ENCODE measurements at regions not wholly inside any gene's neighbourhood (a gene's known extent, or its start where the extent isn't known, plus 50 kb on each side); places are given as distances from the start of the nearest gene placed in this dataset.

GRCh38 chr14:100425429-100425827 is 102.3 kb downstream of the SLC25A47 start:
- H3K27ac Mint-ChIP-seq (ENCODE audit: unreplicated experiment): no peak overlapping the region
- DNase-seq (ENCODE audit: low spot score): no peak
- no peaks in the 10 kb centered on the region for H3K36me3 Mint-ChIP-seq (ENCODE audit: low read depth, unreplicated experiment)
- peaks cover 3% of the 10 kb centered on the region for H3K27me3 Mint-ChIP-seq (ENCODE audit: unreplicated experiment)
- peaks cover 6% of the 10 kb centered on the region for H3K4me1 Mint-ChIP-seq (ENCODE audit: unreplicated experiment)
- no peak for TF ChIP-seq CTCF (IDR thresholded peaks at IDR 0.05; ENCODE audit: unreplicated experiment)
- no peaks in the 10 kb centered on the region for H3K9me3 Mint-ChIP-seq (ENCODE audit: unreplicated experiment)
- H3K4me3 Mint-ChIP-seq (ENCODE audit: unreplicated experiment): no peak overlapping the region

GRCh38 chr14:100426314-100426713 is 103.2 kb downstream of the SLC25A47 start:
- H3K9me3 Mint-ChIP-seq (ENCODE audit: unreplicated experiment): no peaks in the 10 kb centered on the region
- no peak for TF ChIP-seq CTCF (IDR thresholded peaks at IDR 0.05; ENCODE audit: unreplicated experiment)
- H3K27me3 Mint-ChIP-seq (ENCODE audit: unreplicated experiment): peaks cover 3% of the 10 kb centered on the region
- H3K4me3 Mint-ChIP-seq (ENCODE audit: unreplicated experiment): no peak overlapping the region
- no peak overlapping the region for H3K27ac Mint-ChIP-seq (ENCODE audit: unreplicated experiment)
- no peak for DNase-seq (ENCODE audit: low spot score)
- H3K36me3 Mint-ChIP-seq (ENCODE audit: low read depth, unreplicated experiment): no peaks in the 10 kb centered on the region
- H3K4me1 Mint-ChIP-seq (ENCODE audit: unreplicated experiment): peaks cover 6% of the 10 kb centered on the region

- no peak for TF ChIP-seq CTCF (IDR thresholded peaks at IDR 0.05; ENCODE audit: unreplicated experiment)
- Mint-ChIP-seq H3K27me3 (ENCODE audit: unreplicated experiment) (peaks cover 3% of the 10 kb centered on the region), H3K4me1 (ENCODE audit: unreplicated experiment) (peaks cover 6% of the 10 kb centered on the region), H3K4me3 (ENCODE audit: unreplicated experiment) (no peak overlapping the region), H3K27ac (ENCODE audit: unreplicated experiment) (no peak overlapping the region), H3K9me3 (ENCODE audit: unreplicated experiment) (no peaks in the 10 kb centered on the region), H3K36me3 (ENCODE audit: low read depth, unreplicated experiment) (no peaks in the 10 kb centered on the region)
- DNase-seq (ENCODE audit: low spot score): no peak
Observed at GRCh38 chr14:100427166-100427565, 104.0 kb downstream of the SLC25A47 start.

GRCh38 chr14:100428727-100429126 is 105.6 kb downstream of the SLC25A47 start:
- no peak overlapping the region for H3K27ac Mint-ChIP-seq (ENCODE audit: unreplicated experiment)
- H3K4me3 Mint-ChIP-seq (ENCODE audit: unreplicated experiment): no peak overlapping the region
- H3K27me3 Mint-ChIP-seq (ENCODE audit: unreplicated experiment): peaks cover 3% of the 10 kb centered on the region
- H3K36me3 Mint-ChIP-seq (ENCODE audit: low read depth, unreplicated experiment): no peaks in the 10 kb centered on the region
- no peaks in the 10 kb centered on the region for H3K9me3 Mint-ChIP-seq (ENCODE audit: unreplicated experiment)
- peaks cover 6% of the 10 kb centered on the region for H3K4me1 Mint-ChIP-seq (ENCODE audit: unreplicated experiment)
- TF ChIP-seq CTCF (IDR thresholded peaks at IDR 0.05; ENCODE audit: unreplicated experiment): no peak
- DNase-seq (ENCODE audit: low spot score): no peak

- DNase-seq (ENCODE audit: low spot score): no peak
- Mint-ChIP-seq H3K27me3 (ENCODE audit: unreplicated experiment) (peaks cover 3% of the 10 kb centered on the region), H3K27ac (ENCODE audit: unreplicated experiment) (no peak overlapping the region), H3K9me3 (ENCODE audit: unreplicated experiment) (no peaks in the 10 kb centered on the region), H3K36me3 (ENCODE audit: low read depth, unreplicated experiment) (no peaks in the 10 kb centered on the region), H3K4me3 (ENCODE audit: unreplicated experiment) (no peak overlapping the region), H3K4me1 (ENCODE audit: unreplicated experiment) (peaks cover 6% of the 10 kb centered on the region)
- no peak for TF ChIP-seq CTCF (IDR thresholded peaks at IDR 0.05; ENCODE audit: unreplicated experiment)
Observed at GRCh38 chr14:100429537-100429936, 106.4 kb downstream of the SLC25A47 start.

Measured in endothelial cell (in vitro differentiated cells).